GM12878 (cell line): ENCODE measurements at regions not wholly inside any gene's neighbourhood (a gene's known extent, or its start where the extent isn't known, plus 50 kb on each side); places are given as distances from the start of the nearest gene placed in this dataset.

Source experiments
- ATAC-seq: fragments of 200-7000 bp; cut with Tn5 transposase; 3 replicates; pipeline ENCODE4 v1.9.1; 2020; ENCODE audit warnings: mild to moderate bottlenecking, moderate library complexity
- BruUV-seq: library from RNA; stranded (reverse); fragments of 400-500 nt; replicated peaks from 2 replicates; lab custom pipeline; 2021; lab: Mats Ljungman, UMichigan
- CTCF ChIA-PET: fragments of 300-600 bp; sonication (Branson Sonifier 250); formaldehyde crosslinking; extraction: SDS; loops from one replicate; lab custom pipeline; 2021; ENCODE audit warnings: inconsistent platforms; lab: Yijun Ruan, JAX
- POLR2A ChIA-PET: fragments of 350-600 bp; formaldehyde crosslinking; extraction: SDS; loops from one replicate; lab custom pipeline; 2021; ENCODE audit warnings: inconsistent platforms; lab: Charles Lee
- RAD21 ChIA-PET: fragments of 300-600 bp; sonication (Branson Sonifier 250); formaldehyde crosslinking; loops from one replicate; lab custom pipeline; 2023; ENCODE audit warnings: antibody characterized with exemption; ENCODE audit not compliant: unreplicated experiment; lab: Charles Lee
- SMC1A ChIA-PET: fragments of 300-600 bp; sonication (Branson Sonifier 250); formaldehyde crosslinking; loops from one replicate; lab custom pipeline; 2023; ENCODE audit not compliant: unreplicated experiment, uncharacterized antibody; lab: Charles Lee
- DNase-seq: peaks from one replicate; pipeline ENCODE4 v3.0.0-alpha.2; 2011; ENCODE audit warnings: low read depth, low spot score
- FAIRE-seq: peaks from 3 replicates; lab custom pipeline; 2011; peaks lifted over from hg19 to GRCh38; lab: Jason Lieb, UNC
- H2AFZ ChIP-seq: 2 replicates; pipeline ENCODE4 v1.6.0; 2011; ENCODE audit warnings: low read depth, low read length, control low read depth; ENCODE audit not compliant: control insufficient read depth
- H3K27ac ChIP-seq: 2 replicates; pipeline ENCODE4 v1.5.1; 2011; ENCODE audit warnings: control low read depth; ENCODE audit not compliant: control insufficient read depth, insufficient read depth
- H3K27me3 ChIP-seq, 2 experiments: replicated peaks in 1 of 2; 2 replicates each; pipeline versions ENCODE4 v1.6.0 to v1.6.1; 2011; ENCODE audit warnings: low read length in 1 of 2; ENCODE audit not compliant: control insufficient read depth in 2 of 2, insufficient read depth in 2 of 2
- H3K36me3 ChIP-seq, 2 experiments: 2 replicates each; pipeline ENCODE4 v1.5.1; 2011; ENCODE audit warnings: low read length in 1 of 2; ENCODE audit not compliant: control insufficient read depth in 2 of 2, insufficient read depth in 2 of 2
- H3K4me1 ChIP-seq: 2 replicates; pipeline ENCODE4 v1.6.1; 2011; ENCODE audit warnings: mild to moderate bottlenecking, low read length, moderate library complexity, mixed read lengths; ENCODE audit not compliant: control insufficient read depth, insufficient read depth
- H3K4me2 ChIP-seq: 2 replicates; pipeline ENCODE4 v1.6.0; 2011; ENCODE audit warnings: control low read depth; ENCODE audit not compliant: control insufficient read depth, insufficient read depth
- H3K4me3 ChIP-seq: fragments of 200-600 bp; sonication (generic); 2 replicates; pipeline ENCODE4 v1.5.1; 2016
- H3K79me2 ChIP-seq: 2 replicates; pipeline ENCODE4 v1.6.0; 2011; ENCODE audit warnings: low read length; ENCODE audit not compliant: control insufficient read depth, insufficient read depth
- H3K9ac ChIP-seq: 2 replicates; pipeline ENCODE4 v1.8.0; 2011; ENCODE audit warnings: low read length, control low read depth, mixed read lengths; ENCODE audit not compliant: control insufficient read depth, insufficient read depth
- H3K9me3 ChIP-seq: replicated peaks from 3 replicates; pipeline ENCODE4 v1.5.1; 2011; ENCODE audit warnings: mild to moderate bottlenecking, low read length; ENCODE audit not compliant: control insufficient read depth, insufficient read depth
- H4K20me1 ChIP-seq: 2 replicates; pipeline ENCODE4 v1.6.0; 2011; ENCODE audit not compliant: control insufficient read depth, insufficient read depth
- BMI1 ChIP-seq: fragments of 450-650 bp; IDR thresholded peaks from 2 replicates; pipeline ENCODE4 v1.6.1; 2016; ENCODE audit warnings: mild to moderate bottlenecking, moderate library complexity, borderline replicate concordance
- CBFB ChIP-seq: IDR thresholded peaks from 2 replicates; pipeline ENCODE4 v1.6.1; 2016; ENCODE audit warnings: antibody characterized with exemption, low read depth
- CREM ChIP-seq: IDR thresholded peaks from 2 replicates; pipeline ENCODE4 v1.6.1; 2014; ENCODE audit warnings: antibody characterized with exemption, low read depth
- FOXK2 ChIP-seq: fragments of 450-650 bp; IDR thresholded peaks from 2 replicates; pipeline ENCODE4 v1.6.1; 2017; ENCODE audit warnings: mild to moderate bottlenecking, moderate library complexity
- KDM1A ChIP-seq: fragments of 200-600 bp; sonication (generic); IDR thresholded peaks from 2 replicates; pipeline ENCODE4 v1.6.1; 2016; ENCODE audit warnings: borderline replicate concordance
- MTA3 ChIP-seq: IDR thresholded peaks from 2 replicates; pipeline ENCODE4 v1.6.1; 2012; ENCODE audit warnings: low read length, inconsistent platforms, borderline replicate concordance
- MYB ChIP-seq: fragments of 150-350 bp; IDR thresholded peaks from 2 replicates; pipeline ENCODE4 v1.6.1; 2014; ENCODE audit warnings: mild to moderate bottlenecking, low read depth, low read length, borderline replicate concordance
- MYC ChIP-seq: IDR thresholded peaks from 2 replicates; pipeline ENCODE4 v1.6.1; 2011; ENCODE audit warnings: mild to moderate bottlenecking, low read length, moderate library complexity, inconsistent platforms; ENCODE audit not compliant: insufficient read depth, insufficient replicate concordance, insufficient read length, severe bottlenecking
- PAX5 ChIP-seq: IDR thresholded peaks from 2 replicates; pipeline ENCODE4 v1.6.1; 2011; ENCODE audit warnings: low read depth, low read length, borderline replicate concordance
- PML ChIP-seq: IDR thresholded peaks from 2 replicates; pipeline ENCODE4 v1.6.1; 2012; ENCODE audit warnings: low read length, inconsistent platforms
- RAD51 ChIP-seq: fragments of 450-650 bp; IDR thresholded peaks from 2 replicates; pipeline ENCODE4 v1.6.1; 2016; ENCODE audit warnings: moderate library complexity, mild to moderate bottlenecking, inconsistent platforms
- SMAD1 ChIP-seq: fragments of 450-650 bp; IDR thresholded peaks from 2 replicates; pipeline ENCODE4 v1.6.1; 2018; ENCODE audit warnings: mild to moderate bottlenecking, low read depth; ENCODE audit not compliant: partially characterized antibody
- STAT1 ChIP-seq: fragments of 450-650 bp; conservative IDR thresholded peaks from 2 replicates; pipeline ENCODE4 v1.6.1; 2014; ENCODE audit warnings: antibody characterized with exemption, mild to moderate bottlenecking
- TAF1 ChIP-seq: IDR thresholded peaks from 2 replicates; pipeline ENCODE4 v1.6.1; 2011; ENCODE audit warnings: mild to moderate bottlenecking, low read depth, low read length, borderline replicate concordance
- WGBS: methylation state at CpG from one replicate; pipeline ENCODE4 v1.1.6; 2016; ENCODE audit warnings: low lambda C conversion rate; ENCODE audit not compliant: insufficient replicate concordance, insufficient coverage; ENCODE audit errors: missing lambda C conversion rate; 5-methylcytosine and 5-hydroxymethylcytosine counted together
- in situ Hi-C: fragments of 300-500 bp; cut with MboI; formaldehyde crosslinking; loops from 9 replicates; pipeline ENCODE4 v1.14.3; 2018; ENCODE audit warnings: mixed read lengths
- intact Hi-C: fragments of 100-400 bp; cut with micrococcal nuclease; formaldehyde crosslinking; loops from one replicate; pipeline ENCODE4 v1.14.2; 2022; ENCODE audit not compliant: unreplicated experiment
- TF ChIP-seq, protein P1 (sequence below): IDR thresholded peaks from 2 replicates; pipeline ENCODE4 v1.6.1; 2011; ENCODE audit warnings: low read depth, low read length, improper control_type of control experiment, borderline replicate concordance

DNA sequence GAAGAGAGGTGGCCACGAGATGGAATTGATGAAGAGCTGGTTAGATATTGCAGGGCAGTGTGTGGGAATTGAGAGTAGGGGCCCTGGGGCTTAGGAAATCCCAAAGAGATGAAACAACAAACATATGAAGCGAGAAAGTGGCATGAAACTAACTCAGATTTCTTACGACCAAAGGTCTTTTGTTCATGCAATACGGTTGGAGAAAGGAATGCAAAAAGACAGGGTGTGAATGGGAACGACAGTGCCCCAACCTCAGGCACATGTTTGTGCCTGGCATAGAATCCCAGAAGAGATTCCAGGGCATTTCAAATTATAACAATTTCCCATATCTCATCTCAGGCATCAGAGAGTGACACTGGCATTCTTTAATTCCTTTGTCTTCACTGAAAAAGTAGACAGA, 199.2 kb downstream of the ACTL7B start:
- H3K79me2 ChIP-seq, result no peaks in the 10 kb centered on the region
- RAD21 ChIA-PET, result no interaction called here
- FAIRE-seq (no peak), ATAC-seq (no peak), DNase-seq (no peak)
- H3K27me3 ChIP-seq, result no peaks in the 10 kb centered on the region
- no peaks in the 10 kb centered on the region for H3K36me3 ChIP-seq
- no peak overlapping the region for H3K4me2 ChIP-seq
- BruUV-seq, result no TSS peak
- H3K4me1 ChIP-seq, result no peaks in the 10 kb centered on the region
- intact Hi-C loops, result no loop called here
- H3K9ac ChIP-seq, result no peak overlapping the region
- WGBS, result 0% methylated on average over 5 of the region's 5 CpGs
- H4K20me1 ChIP-seq, result no peaks in the 10 kb centered on the region
- H3K9me3 ChIP-seq, result peaks cover 3% of the 10 kb centered on the region; the same call in 1 of the 3 replicates
- POLR2A ChIA-PET, result no interaction called here
- SMC1A ChIA-PET, result interaction anchor here (0.7 kb wide), 1 partner anchor 68 kb away, joined by 3 read pairs; no protein-coding TSS in a partner anchor
- H2AFZ ChIP-seq, result no peak overlapping the region
- no peak overlapping the region for H3K27ac ChIP-seq
- in situ Hi-C loops, result no loop called here
- CTCF ChIA-PET, result no interaction called here
- no peak for TF ChIP-seq BMI1
- no peak for TF ChIP-seq TAF1
- H3K4me3 ChIP-seq, result no peak overlapping the region

DNA sequence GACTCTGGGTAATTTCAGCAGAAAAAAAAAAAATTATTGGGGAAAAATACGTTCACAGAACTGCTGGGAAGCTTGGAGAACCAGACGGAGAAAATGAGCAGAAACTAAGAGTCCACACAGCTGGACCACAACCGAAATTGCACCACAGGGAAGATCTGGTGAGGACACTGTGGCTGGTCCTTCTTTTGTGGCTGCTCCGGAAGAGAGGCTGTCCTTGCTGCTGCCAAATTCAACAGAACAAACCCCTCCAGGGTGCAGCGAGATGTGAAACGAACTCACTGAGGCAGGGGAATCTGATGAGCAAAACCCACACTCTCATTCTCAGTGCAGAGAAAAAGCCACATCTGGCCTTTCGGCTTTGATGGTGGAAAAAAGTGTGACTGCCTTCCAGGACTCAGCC, 200.0 kb downstream of the ACTL7B start:
- in situ Hi-C loops (no loop called here), intact Hi-C loops (no loop called here)
- 10% methylated on average over 7 of the region's 7 CpGs for WGBS
- ATAC-seq (no peak), DNase-seq (no peak), FAIRE-seq (no peak)
- no peak for TF ChIP-seq SMAD1
- no peak for TF ChIP-seq KDM1A
- TF ChIP-seq PML, result no peak
- TF ChIP-seq, protein P1, sequence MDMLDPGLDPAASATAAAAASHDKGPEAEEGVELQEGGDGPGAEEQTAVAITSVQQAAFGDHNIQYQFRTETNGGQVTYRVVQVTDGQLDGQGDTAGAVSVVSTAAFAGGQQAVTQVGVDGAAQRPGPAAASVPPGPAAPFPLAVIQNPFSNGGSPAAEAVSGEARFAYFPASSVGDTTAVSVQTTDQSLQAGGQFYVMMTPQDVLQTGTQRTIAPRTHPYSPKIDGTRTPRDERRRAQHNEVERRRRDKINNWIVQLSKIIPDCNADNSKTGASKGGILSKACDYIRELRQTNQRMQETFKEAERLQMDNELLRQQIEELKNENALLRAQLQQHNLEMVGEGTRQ, result no peak
- no peak for TF ChIP-seq CBFB
- no peak for TF ChIP-seq PAX5
- no peak for TF ChIP-seq MYC
- TF ChIP-seq FOXK2, result no peak
- TF ChIP-seq CREM, result no peak
- no peak for TF ChIP-seq RAD51
- TF ChIP-seq STAT1, result no peak
- no peak for TF ChIP-seq MYB
- TF ChIP-seq MTA3, result no peak
- Histone ChIP-seq H3K4me1 (no peaks in the 10 kb centered on the region), H3K27ac (no peak overlapping the region), H3K79me2 (no peaks in the 10 kb centered on the region), H4K20me1 (no peaks in the 10 kb centered on the region), H3K9ac (no peak overlapping the region), H3K27me3 (no peaks in the 10 kb centered on the region), H3K4me2 (no peak overlapping the region), H3K36me3 (no peaks in the 10 kb centered on the region), H3K9me3 (peaks cover 3% of the 10 kb centered on the region; the same call in 1 of the 3 replicates), H2AFZ (no peak overlapping the region), H3K4me3 (no peak overlapping the region)
- ChIA-PET RAD21 (no interaction called here), POLR2A (no interaction called here), CTCF (no interaction called here), SMC1A (interaction anchor here (0.7 kb wide), 1 partner anchor 68 kb away, joined by 3 read pairs; no protein-coding TSS in a partner anchor)
- no TSS peak for BruUV-seq
